Stomach (tissue), 4 donors: ENCODE measurements at regions not wholly inside any gene's neighbourhood (a gene's known extent, or its start where the extent isn't known, plus 50 kb on each side); places are given as distances from the start of the nearest gene placed in this dataset.

Experiments
- EP300 ChIP-seq: sonication (generic); formaldehyde crosslinking; IDR thresholded peaks from one replicate; pipeline ENCODE4 v1.6.1; 2017; ENCODE audit warnings: antibody characterized with exemption
- POLR2A ChIP-seq, 4 donors: fragments of 450-650 bp; IDR thresholded peaks; one replicate each; pipeline ENCODE4 v1.6.1; 2016; ENCODE audit warnings: antibody characterized with exemption in 4 of 4, control low read depth in 2 of 4, mild to moderate bottlenecking in 1 of 4, moderate library complexity in 1 of 4
- POLR2AphosphoS5 ChIP-seq, 3 donors: sonication (generic); formaldehyde crosslinking; IDR thresholded peaks; one replicate each; pipeline ENCODE4 v1.6.1; 2016; ENCODE audit warnings: antibody characterized with exemption in 3 of 3
- TF ChIP-seq, protein P1 (sequence below), 7 experiments: fragments of 450-650 bp in 4 of 7; fragments of 200-600 bp in 3 of 7; sonication (generic) in 3 of 7; IDR thresholded peaks; one replicate each; pipeline ENCODE4 v1.5.1; 2016 to 2019; ENCODE audit warnings: antibody characterized with exemption in 7 of 7, control low read depth in 2 of 7, mild to moderate bottlenecking in 1 of 7

DNA sequence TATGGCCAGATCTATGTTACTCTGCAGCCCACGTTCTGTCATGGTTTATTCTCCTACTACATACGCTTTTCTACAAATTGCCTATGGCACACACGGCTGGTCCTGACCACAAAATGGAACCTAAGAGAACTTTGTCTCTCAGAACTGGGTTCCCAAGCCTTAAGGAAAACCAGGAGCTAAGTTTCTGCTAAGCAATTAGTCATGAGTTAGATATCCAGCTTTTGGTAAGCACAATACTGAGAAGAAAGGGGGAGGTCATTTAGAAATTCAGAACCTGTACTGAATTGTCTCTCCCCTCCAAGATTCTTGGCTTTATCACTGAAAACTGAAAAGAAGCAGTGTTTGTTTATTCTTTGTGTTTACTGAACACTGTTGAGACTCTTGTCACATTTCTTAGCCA, 283.5 kb upstream of the TANK start:
- TF ChIP-seq, protein P1, sequence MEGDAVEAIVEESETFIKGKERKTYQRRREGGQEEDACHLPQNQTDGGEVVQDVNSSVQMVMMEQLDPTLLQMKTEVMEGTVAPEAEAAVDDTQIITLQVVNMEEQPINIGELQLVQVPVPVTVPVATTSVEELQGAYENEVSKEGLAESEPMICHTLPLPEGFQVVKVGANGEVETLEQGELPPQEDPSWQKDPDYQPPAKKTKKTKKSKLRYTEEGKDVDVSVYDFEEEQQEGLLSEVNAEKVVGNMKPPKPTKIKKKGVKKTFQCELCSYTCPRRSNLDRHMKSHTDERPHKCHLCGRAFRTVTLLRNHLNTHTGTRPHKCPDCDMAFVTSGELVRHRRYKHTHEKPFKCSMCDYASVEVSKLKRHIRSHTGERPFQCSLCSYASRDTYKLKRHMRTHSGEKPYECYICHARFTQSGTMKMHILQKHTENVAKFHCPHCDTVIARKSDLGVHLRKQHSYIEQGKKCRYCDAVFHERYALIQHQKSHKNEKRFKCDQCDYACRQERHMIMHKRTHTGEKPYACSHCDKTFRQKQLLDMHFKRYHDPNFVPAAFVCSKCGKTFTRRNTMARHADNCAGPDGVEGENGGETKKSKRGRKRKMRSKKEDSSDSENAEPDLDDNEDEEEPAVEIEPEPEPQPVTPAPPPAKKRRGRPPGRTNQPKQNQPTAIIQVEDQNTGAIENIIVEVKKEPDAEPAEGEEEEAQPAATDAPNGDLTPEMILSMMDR (IDR thresholded peaks at IDR 0.05) = no peak
- TF ChIP-seq POLR2A (IDR thresholded peaks at IDR 0.05) (no peak), EP300 (no peak), POLR2AphosphoS5 (IDR thresholded peaks at IDR 0.05) (no peak)
